Neuronal stem cell (in vitro differentiated cells): ENCODE measurements at regions not wholly inside any gene's neighbourhood (a gene's known extent, or its start where the extent isn't known, plus 50 kb on each side); places are given as distances from the start of the nearest gene placed in this dataset.
"Not testable (repeated sequence)": the region's sequence is repeated elsewhere in the genome, so short reads cannot be mapped to it uniquely, and the experiment has no call there.

ENCODE experiments used
- DNase-seq: peaks from one replicate; pipeline ENCODE4 v3.0.0-alpha.2; 2013; ENCODE audit warnings: low spot score
- H2AFZ ChIP-seq: one replicate; pipeline ENCODE4 v1.6.1; 2013; ENCODE audit warnings: mild to moderate bottlenecking, low read length, inconsistent platforms
- H2AK5ac ChIP-seq: 2 replicates; pipeline ENCODE4 v1.6.1; 2013; ENCODE audit warnings: low read depth, mild to moderate bottlenecking, inconsistent platforms, low read length, moderate library complexity, mixed read lengths
- H2BK120ac ChIP-seq: 2 replicates; pipeline ENCODE4 v1.6.1; 2013; ENCODE audit warnings: low read depth, mild to moderate bottlenecking, inconsistent platforms, low read length, moderate library complexity, mixed read lengths
- H2BK12ac ChIP-seq: one replicate; pipeline ENCODE4 v1.6.1; 2013; ENCODE audit warnings: low read length, inconsistent platforms
- H2BK15ac ChIP-seq: 2 replicates; pipeline ENCODE4 v1.6.1; 2013; ENCODE audit warnings: mild to moderate bottlenecking, low read length, inconsistent platforms, mixed read lengths
- H2BK5ac ChIP-seq: one replicate; pipeline ENCODE4 v1.6.1; 2013; ENCODE audit warnings: inconsistent platforms, mild to moderate bottlenecking, low read length, moderate library complexity
- H3K14ac ChIP-seq: one replicate; pipeline ENCODE4 v1.6.1; 2013; ENCODE audit warnings: low read length, inconsistent platforms
- H3K18ac ChIP-seq: 2 replicates; pipeline ENCODE4 v1.6.1; 2013; ENCODE audit warnings: low read length, inconsistent platforms
- H3K23ac ChIP-seq: 2 replicates; pipeline ENCODE4 v1.6.1; 2013; ENCODE audit warnings: low read depth, mild to moderate bottlenecking, mixed read lengths, low read length, inconsistent platforms; ENCODE audit not compliant: poor library complexity
- H3K27ac ChIP-seq: replicated peaks from 3 replicates; pipeline ENCODE4 v1.5.1; 2013; ENCODE audit warnings: low read length, inconsistent platforms
- H3K27me3 ChIP-seq, 3 experiments: 2 replicates each; pipeline ENCODE4 v1.6.1; 2013; ENCODE audit warnings: low read length in 3 of 3, mild to moderate bottlenecking in 2 of 3, inconsistent platforms in 1 of 3, low read depth in 1 of 3, mixed read lengths in 1 of 3, moderate library complexity in 1 of 3; ENCODE audit not compliant: control insufficient read depth in 3 of 3, insufficient read depth in 3 of 3
- H3K36me3 ChIP-seq, 2 donors: replicated peaks in 1 of 2; 2 replicates each; pipeline ENCODE4 v1.6.1; 2013; ENCODE audit warnings: low read length in 2 of 2; ENCODE audit not compliant: control insufficient read depth in 2 of 2, insufficient read depth in 2 of 2
- H3K4ac ChIP-seq: 2 replicates; pipeline ENCODE4 v1.6.1; 2013; ENCODE audit warnings: inconsistent platforms, mild to moderate bottlenecking, low read length, moderate library complexity
- H3K4me1 ChIP-seq, 2 donors: 1 replicate in 1 of 2; 2 replicates in 1 of 2; pipeline ENCODE4 v1.6.1; 2013; ENCODE audit warnings: low read length in 2 of 2, low read depth in 1 of 2; ENCODE audit not compliant: control insufficient read depth in 2 of 2, insufficient read depth in 1 of 2
- H3K4me2 ChIP-seq: one replicate; pipeline ENCODE4 v1.6.1; 2013; ENCODE audit warnings: mild to moderate bottlenecking, low read length, inconsistent platforms; ENCODE audit not compliant: insufficient read depth, poor library complexity, severe bottlenecking
- H3K4me3 ChIP-seq, 2 donors: 2 replicates each; pipeline ENCODE4 v1.5.1; 2013; ENCODE audit warnings: low read length in 2 of 2, mild to moderate bottlenecking in 2 of 2, inconsistent platforms in 1 of 2, moderate library complexity in 1 of 2
- H3K79me1 ChIP-seq: one replicate; pipeline ENCODE4 v1.6.1; 2013; ENCODE audit warnings: low read depth, mild to moderate bottlenecking, inconsistent platforms, low read length, moderate library complexity
- H3K9ac ChIP-seq: one replicate; pipeline ENCODE4 v1.6.1; 2013; ENCODE audit warnings: mild to moderate bottlenecking, low read depth, low read length, inconsistent platforms; ENCODE audit not compliant: poor library complexity
- H3K9me3 ChIP-seq, 2 donors: replicated peaks in 1 of 2; 2 replicates each; pipeline versions ENCODE3 to v1.6.1; 2013; ENCODE audit warnings: low read length in 2 of 2, mild to moderate bottlenecking in 2 of 2, inconsistent platforms in 1 of 2, low read depth in 1 of 2, mixed read lengths in 1 of 2, moderate library complexity in 1 of 2; ENCODE audit not compliant: control insufficient read depth in 2 of 2, insufficient read depth in 1 of 2
- H4K8ac ChIP-seq: one replicate; pipeline ENCODE4 v1.6.1; 2013; ENCODE audit warnings: low read depth, mild to moderate bottlenecking, inconsistent platforms, low read length, moderate library complexity
- H4K91ac ChIP-seq: one replicate; pipeline ENCODE4 v1.6.1; 2013; ENCODE audit warnings: low read length, low read depth, mild to moderate bottlenecking, inconsistent platforms; ENCODE audit not compliant: poor library complexity
- WGBS, 2 donors: extraction: QIAGEN DNeasy Blood & Tissue Kit; methylation state at CpG; one replicate each; pipeline ENCODE4 v1.1.7; 2013; ENCODE audit warnings: missing lambda C conversion rate in 2 of 2, mixed read lengths in 1 of 2; ENCODE audit not compliant: insufficient read length in 2 of 2, insufficient replicate concordance in 1 of 2; ENCODE audit errors: extremely low coverage in 2 of 2; 5-methylcytosine and 5-hydroxymethylcytosine counted together

DNA sequence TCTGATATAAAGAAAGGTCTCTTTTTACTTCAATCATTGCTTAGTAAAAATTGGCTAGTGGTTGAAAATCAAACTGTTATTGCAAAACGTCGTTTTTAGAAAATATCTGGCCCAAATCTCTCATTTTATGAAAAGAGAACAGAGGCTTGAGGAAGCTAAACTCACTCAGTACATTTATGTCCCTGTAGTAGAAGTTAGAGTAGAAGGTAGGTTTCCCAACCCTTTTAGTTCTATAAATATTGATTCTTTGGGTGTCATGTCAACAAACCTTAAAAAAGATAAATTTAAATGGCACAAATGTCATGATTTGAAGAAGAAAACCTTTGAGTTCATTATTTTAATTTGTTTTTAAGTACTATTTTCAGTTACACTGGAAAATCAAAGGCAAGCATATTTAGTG, 722.3 kb upstream of the NECTIN3 start:
- H3K4me1 ChIP-seq = peaks cover 0 to 5% of the 10 kb centered on the region in 2 donors
- no peak overlapping the region for H2BK120ac ChIP-seq
- no peak overlapping the region for H3K9ac ChIP-seq
- no peak overlapping the region for H3K14ac ChIP-seq
- no peaks in the 10 kb centered on the region for H3K9me3 ChIP-seq
- no peaks in the 10 kb centered on the region for H3K79me1 ChIP-seq
- H2BK15ac ChIP-seq = no peak overlapping the region
- no peaks in the 10 kb centered on the region for H3K27me3 ChIP-seq
- H2AK5ac ChIP-seq = no peak overlapping the region
- no peak overlapping the region for H3K27ac ChIP-seq
- DNase-seq = no peak
- no peak overlapping the region for H3K4me3 ChIP-seq
- no peak overlapping the region for H3K18ac ChIP-seq
- no CpG with 5 or more reads among the region's 2 CpGs for WGBS, 2 donors
- no peak overlapping the region for H3K4ac ChIP-seq
- H2AFZ ChIP-seq = no peak overlapping the region
- no peak overlapping the region for H2BK12ac ChIP-seq
- H3K4me2 ChIP-seq = no peak overlapping the region
- H3K36me3 ChIP-seq = no peaks in the 10 kb centered on the region
- H4K91ac ChIP-seq = no peak overlapping the region
- H3K23ac ChIP-seq = no peak overlapping the region
- no peak overlapping the region for H4K8ac ChIP-seq
- H2BK5ac ChIP-seq = no peak overlapping the region

DNA sequence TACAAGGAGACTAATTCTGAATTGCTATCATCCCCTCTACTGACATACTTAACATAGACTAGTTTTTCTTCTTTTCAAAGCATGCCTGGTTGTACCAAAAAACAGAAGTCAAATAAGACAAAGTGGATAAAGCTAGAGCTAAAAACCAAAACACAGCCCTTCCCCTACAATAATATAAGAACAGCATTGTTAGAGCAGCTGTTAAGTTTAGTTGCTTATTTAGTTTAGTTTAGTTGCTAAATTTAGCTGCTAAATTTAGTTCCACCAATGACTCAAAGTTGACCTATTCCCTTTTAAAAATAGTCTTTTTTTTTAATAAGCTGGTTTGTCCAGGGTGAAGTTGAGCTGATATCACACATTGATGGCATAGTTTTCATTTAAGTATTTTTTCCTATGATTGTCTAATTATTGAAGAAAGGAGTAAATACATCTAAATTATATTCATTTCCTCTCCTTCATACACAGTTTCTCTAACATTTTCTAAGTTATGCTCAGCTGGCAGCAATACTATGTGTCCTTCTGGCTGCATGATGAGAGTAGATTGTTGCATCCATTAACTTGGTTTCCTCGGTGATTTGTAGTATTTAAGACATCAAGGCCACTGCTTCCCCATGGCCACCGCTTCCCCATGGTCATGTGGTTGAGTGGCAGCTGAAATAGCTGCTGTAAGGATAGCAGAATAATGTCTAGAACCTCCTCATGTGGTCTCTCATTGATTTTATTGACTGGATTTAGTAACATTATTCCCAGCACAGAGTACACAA, 718.6 kb upstream of the NECTIN3 start:
- H3K4me2 ChIP-seq = no peak overlapping the region
- no peak for DNase-seq
- H4K8ac ChIP-seq = no peak overlapping the region
- H3K36me3 ChIP-seq = no peaks in the 10 kb centered on the region
- H2BK12ac ChIP-seq = no peak overlapping the region
- H2BK15ac ChIP-seq = no peak overlapping the region
- H3K14ac ChIP-seq = no peak overlapping the region
- H3K9me3 ChIP-seq = peaks cover 0 to 2% of the 10 kb centered on the region in 2 donors
- no peaks in the 10 kb centered on the region for H3K27me3 ChIP-seq
- no peak overlapping the region for H2BK5ac ChIP-seq
- WGBS, 2 donors = no CpG with 5 or more reads among the region's 2 CpGs
- H3K27ac ChIP-seq = no peak overlapping the region
- H4K91ac ChIP-seq = no peak overlapping the region
- no peak overlapping the region for H2BK120ac ChIP-seq
- H3K9ac ChIP-seq = no peak overlapping the region
- no peak overlapping the region for H3K23ac ChIP-seq
- peaks cover 0 to 5% of the 10 kb centered on the region in 2 donors for H3K4me1 ChIP-seq
- H2AFZ ChIP-seq = peak overlapping the region; percentile 15
- no peak overlapping the region for H3K4ac ChIP-seq
- no peak overlapping the region for H2AK5ac ChIP-seq
- no peaks in the 10 kb centered on the region for H3K79me1 ChIP-seq
- no peak overlapping the region for H3K4me3 ChIP-seq
- no peak overlapping the region for H3K18ac ChIP-seq

DNA sequence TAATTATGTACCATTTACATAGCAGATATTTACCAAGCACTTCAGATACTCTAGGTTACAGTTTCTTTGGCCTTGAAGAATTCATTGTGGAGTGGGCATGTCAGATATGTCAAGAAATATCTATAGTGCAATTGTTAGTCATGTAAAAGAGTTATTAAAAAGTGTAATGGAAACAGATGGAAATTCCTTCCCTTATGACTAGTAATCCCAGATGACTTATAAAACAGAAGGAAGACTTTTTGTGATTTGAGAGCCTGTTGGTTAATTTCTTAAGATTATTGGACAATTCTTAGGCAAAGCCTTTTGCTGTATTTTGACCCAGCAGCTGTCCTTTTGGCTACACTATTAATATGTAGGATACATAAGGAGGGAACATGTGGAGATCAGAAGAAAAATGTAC, 708.9 kb upstream of the NECTIN3 start:
- Histone ChIP-seq H3K18ac (no peak overlapping the region), H4K8ac (no peak overlapping the region), H2BK15ac (no peak overlapping the region), H2AK5ac (no peak overlapping the region), H3K27ac (no peak overlapping the region), H2AFZ (no peak overlapping the region), H3K4me2 (no peak overlapping the region), H3K9me3 (no peaks in the 10 kb centered on the region), H3K9ac (no peak overlapping the region), H3K14ac (no peak overlapping the region), H2BK5ac (no peak overlapping the region), H3K23ac (no peak overlapping the region), H2BK120ac (no peak overlapping the region), H3K27me3 (no peaks in the 10 kb centered on the region), H3K79me1 (no peaks in the 10 kb centered on the region), H3K4me3 (no peak overlapping the region), H2BK12ac (no peak overlapping the region), H4K91ac (no peak overlapping the region), H3K4me1 (no peaks in the 10 kb centered on the region), H3K36me3 (no peaks in the 10 kb centered on the region), H3K4ac (no peak overlapping the region)
- DNase-seq = no peak

DNA sequence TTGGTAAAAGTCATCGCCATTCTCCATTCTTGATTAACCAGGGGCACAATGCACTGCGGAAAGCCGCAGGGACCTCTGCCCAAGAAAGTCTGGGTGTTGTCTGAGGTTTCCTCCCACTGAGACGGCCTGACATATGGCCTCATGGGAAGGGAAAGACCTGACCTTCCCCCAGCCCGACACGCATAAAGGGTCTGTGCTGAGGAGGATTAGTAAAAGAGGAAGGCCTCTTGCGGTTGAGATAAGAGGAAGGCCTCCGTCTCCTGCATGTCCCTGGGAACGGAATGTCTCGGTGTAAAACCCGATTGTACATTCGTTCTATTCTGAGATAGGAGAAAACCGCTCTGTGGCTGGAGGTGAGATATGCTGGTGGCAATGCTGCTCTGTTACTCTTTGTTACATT, 704.3 kb upstream of the NECTIN3 start:
- H3K4me2 ChIP-seq, H3K4me1 ChIP-seq, H3K18ac ChIP-seq, H3K9me3 ChIP-seq, H3K27ac ChIP-seq, H2BK120ac ChIP-seq, H3K14ac ChIP-seq, H2BK5ac ChIP-seq, DNase-seq, H2BK12ac ChIP-seq, H3K4me3 ChIP-seq, H4K91ac ChIP-seq, H4K8ac ChIP-seq, H3K23ac ChIP-seq, H3K79me1 ChIP-seq, H3K27me3 ChIP-seq, H2AK5ac ChIP-seq, H2BK15ac ChIP-seq, H3K4ac ChIP-seq, H3K9ac ChIP-seq, H3K36me3 ChIP-seq: not testable (repeated sequence)
- WGBS, 2 donors = no CpG with 5 or more reads among the region's 13 CpGs
- H2AFZ ChIP-seq = peak overlapping the region; percentile 13
